Hepatocyte (in vitro differentiated cells): ENCODE measurements at regions not wholly inside any gene's neighbourhood (a gene's known extent, or its start where the extent isn't known, plus 50 kb on each side); places are given as distances from the start of the nearest gene placed in this dataset.

Source experiments
- EZH2 ChIP-seq: fragments of 200-600 bp; sonication (generic); IDR thresholded peaks from 2 replicates; pipeline ENCODE4 v1.6.1; 2016; ENCODE audit warnings: antibody characterized with exemption, mild to moderate bottlenecking, borderline replicate concordance
- EZH2phosphoT487 ChIP-seq: fragments of 200-600 bp; sonication (generic); IDR thresholded peaks from one replicate; pipeline ENCODE4 v1.6.1; 2018; ENCODE audit warnings: antibody characterized with exemption, mild to moderate bottlenecking, low read depth, moderate library complexity; ENCODE audit not compliant: unreplicated experiment, severe bottlenecking
- TF ChIP-seq, protein P1 (sequence below): fragments of 200-600 bp; sonication (generic); IDR thresholded peaks from 2 replicates; pipeline ENCODE4 v1.5.1; 2016; ENCODE audit warnings: antibody characterized with exemption, mild to moderate bottlenecking; ENCODE audit not compliant: poor library complexity

- TF ChIP-seq EZH2phosphoT487 (no peak), EZH2 (no peak)
- TF ChIP-seq, protein P1, sequence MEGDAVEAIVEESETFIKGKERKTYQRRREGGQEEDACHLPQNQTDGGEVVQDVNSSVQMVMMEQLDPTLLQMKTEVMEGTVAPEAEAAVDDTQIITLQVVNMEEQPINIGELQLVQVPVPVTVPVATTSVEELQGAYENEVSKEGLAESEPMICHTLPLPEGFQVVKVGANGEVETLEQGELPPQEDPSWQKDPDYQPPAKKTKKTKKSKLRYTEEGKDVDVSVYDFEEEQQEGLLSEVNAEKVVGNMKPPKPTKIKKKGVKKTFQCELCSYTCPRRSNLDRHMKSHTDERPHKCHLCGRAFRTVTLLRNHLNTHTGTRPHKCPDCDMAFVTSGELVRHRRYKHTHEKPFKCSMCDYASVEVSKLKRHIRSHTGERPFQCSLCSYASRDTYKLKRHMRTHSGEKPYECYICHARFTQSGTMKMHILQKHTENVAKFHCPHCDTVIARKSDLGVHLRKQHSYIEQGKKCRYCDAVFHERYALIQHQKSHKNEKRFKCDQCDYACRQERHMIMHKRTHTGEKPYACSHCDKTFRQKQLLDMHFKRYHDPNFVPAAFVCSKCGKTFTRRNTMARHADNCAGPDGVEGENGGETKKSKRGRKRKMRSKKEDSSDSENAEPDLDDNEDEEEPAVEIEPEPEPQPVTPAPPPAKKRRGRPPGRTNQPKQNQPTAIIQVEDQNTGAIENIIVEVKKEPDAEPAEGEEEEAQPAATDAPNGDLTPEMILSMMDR: no peak
Observed at GRCh38 chr14:48582938-48583337, 907.5 kb upstream of the MDGA2 start.
